H1 (cell line): ENCODE measurements at regions not wholly inside any gene's neighbourhood (a gene's known extent, or its start where the extent isn't known, plus 50 kb on each side); places are given as distances from the start of the nearest gene placed in this dataset.

Source experiments
- CTCF ChIA-PET: fragments of 300-600 bp; sonication (Branson Sonifier 250); formaldehyde crosslinking; loops from one replicate; lab custom pipeline; 2021; ENCODE audit not compliant: partially characterized antibody; lab: Charles Lee
- POLR2A ChIA-PET: fragments of 300-600 bp; sonication (Branson Sonifier 250); formaldehyde crosslinking; loops from one replicate; lab custom pipeline; 2021; ENCODE audit warnings: inconsistent platforms; ENCODE audit not compliant: partially characterized antibody; lab: Charles Lee
- DNase-seq, 2 experiments: peaks; one replicate each; pipeline versions ENCODE4 v3.0.0 to v3.0.0-alpha.2; 2010 to 2022; ENCODE audit warnings: low spot score in 2 of 2, low read depth in 1 of 2, mixed read lengths in 1 of 2
- FAIRE-seq: peaks from 2 replicates; lab custom pipeline; 2011; peaks lifted over from hg19 to GRCh38; lab: Jason Lieb, UNC
- H2AFZ ChIP-seq: 2 replicates; pipeline ENCODE4 v1.8.1; 2012; ENCODE audit warnings: low read length, inconsistent platforms
- H2AK5ac ChIP-seq: 2 replicates; pipeline ENCODE4 v1.6.1; 2013; ENCODE audit warnings: low read depth, low read length
- H2BK120ac ChIP-seq: replicated peaks from 2 replicates; pipeline ENCODE3; 2013; ENCODE audit warnings: low read depth, low read length, inconsistent platforms
- H2BK12ac ChIP-seq: 2 replicates; pipeline ENCODE4 v1.6.1; 2013; ENCODE audit warnings: low read depth, low read length
- H2BK15ac ChIP-seq: 2 replicates; pipeline ENCODE4 v1.6.1; 2013; ENCODE audit warnings: low read length
- H2BK20ac ChIP-seq: 2 replicates; pipeline ENCODE4 v1.6.1; 2013; ENCODE audit warnings: low read length
- H2BK5ac ChIP-seq: 2 replicates; pipeline ENCODE4 v1.6.1; 2013; ENCODE audit warnings: low read depth, low read length
- H3K14ac ChIP-seq: 2 replicates; pipeline ENCODE4 v1.6.1; 2013; ENCODE audit warnings: inconsistent platforms; ENCODE audit not compliant: insufficient read length
- H3K18ac ChIP-seq: 2 replicates; pipeline ENCODE4 v1.6.1; 2013; ENCODE audit warnings: low read length; ENCODE audit errors: extremely low read depth
- H3K23ac ChIP-seq: 2 replicates; pipeline ENCODE4 v1.6.1; 2013; ENCODE audit warnings: inconsistent platforms; ENCODE audit not compliant: insufficient read length
- H3K23me2 ChIP-seq: 2 replicates; pipeline ENCODE4 v1.6.1; 2013; ENCODE audit warnings: low read depth, low read length
- H3K27ac ChIP-seq: 2 replicates; pipeline ENCODE4 v1.6.1; 2011; ENCODE audit warnings: low read depth, low read length, inconsistent platforms
- H3K27me3 ChIP-seq, 4 experiments: replicated peaks in 1 of 4; 1 replicate in 1 of 4; 2 replicates in 3 of 4; pipeline versions ENCODE4 v1.6.1 to v1.8.1; 2011 to 2013; ENCODE audit warnings: low read length in 3 of 4, mild to moderate bottlenecking in 3 of 4, inconsistent platforms in 2 of 4, mixed read lengths in 2 of 4, moderate library complexity in 1 of 4; ENCODE audit not compliant: control insufficient read depth in 3 of 4, insufficient read depth in 3 of 4; ENCODE audit errors: extremely low read depth in 1 of 4
- H3K36me3 ChIP-seq, 4 experiments: 2 replicates each; pipeline versions ENCODE4 v1.6.1 to v1.8.1; 2011 to 2013; ENCODE audit warnings: mild to moderate bottlenecking in 4 of 4, low read length in 3 of 4, moderate library complexity in 2 of 4, control low read depth in 1 of 4, inconsistent platforms in 1 of 4; ENCODE audit not compliant: insufficient read depth in 4 of 4, control insufficient read depth in 2 of 4
- H3K4ac ChIP-seq: replicated peaks from 2 replicates; pipeline ENCODE3; 2013; ENCODE audit warnings: low read length, low read depth, mixed read lengths, inconsistent platforms; ENCODE audit not compliant: insufficient read length
- H3K4me1 ChIP-seq, 4 experiments: replicated peaks in 1 of 4; 1 replicate in 1 of 4; 2 replicates in 3 of 4; pipeline versions ENCODE4 v1.6.1 to v1.8.1; 2011 to 2013; ENCODE audit warnings: low read length in 3 of 4, inconsistent platforms in 2 of 4, mixed read lengths in 1 of 4; ENCODE audit not compliant: insufficient read depth in 4 of 4, control insufficient read depth in 3 of 4
- H3K4me2 ChIP-seq, 2 experiments: 2 replicates each; pipeline versions ENCODE4 v1.6.1 to v1.8.1; 2011 to 2013; ENCODE audit warnings: low read depth in 2 of 2, low read length in 2 of 2, control low read depth in 1 of 2, inconsistent platforms in 1 of 2, mild to moderate bottlenecking in 1 of 2; ENCODE audit not compliant: insufficient read depth in 1 of 2
- H3K4me3 ChIP-seq, 4 experiments: fragments of 200-600, 300-600 bp in 1 of 4; sonication (generic), shearing (Covaris generic), sonication (Bioruptor Twin) in 1 of 4; 2 replicates each; pipeline versions ENCODE4 v1.5.1 to v1.8.1; 2011 to 2016; ENCODE audit warnings: low read length in 4 of 4, low read depth in 3 of 4, control low read depth in 2 of 4, inconsistent platforms in 2 of 4, mild to moderate bottlenecking in 2 of 4, mixed read lengths in 1 of 4, moderate library complexity in 1 of 4; ENCODE audit not compliant: insufficient read depth in 2 of 4; ENCODE audit errors: extremely low read depth in 1 of 4
- H3K56ac ChIP-seq: replicated peaks from 2 replicates; pipeline ENCODE3; 2013; ENCODE audit warnings: low read depth, mild to moderate bottlenecking, mixed read lengths, low read length, inconsistent platforms; ENCODE audit not compliant: insufficient read length
- H3K79me1 ChIP-seq: 2 replicates; pipeline ENCODE4 v1.6.1; 2013; ENCODE audit warnings: low read depth, low read length, control low read depth
- H3K79me2 ChIP-seq, 2 experiments: 2 replicates each; pipeline versions ENCODE4 v1.6.1 to v1.8.1; 2012 to 2013; ENCODE audit warnings: low read length in 2 of 2, mild to moderate bottlenecking in 2 of 2, inconsistent platforms in 1 of 2; ENCODE audit not compliant: insufficient read depth in 2 of 2, control insufficient read depth in 1 of 2
- H3K9ac ChIP-seq, 4 experiments: replicated peaks in 1 of 4; 1 replicate in 1 of 4; 2 replicates in 3 of 4; pipeline versions ENCODE4 v1.6.1 to v1.8.1; 2011 to 2013; ENCODE audit warnings: low read depth in 3 of 4, low read length in 3 of 4, control low read depth in 2 of 4, mild to moderate bottlenecking in 2 of 4, moderate library complexity in 2 of 4, inconsistent platforms in 1 of 4; ENCODE audit errors: extremely low read depth in 1 of 4
- H3K9me3 ChIP-seq, 2 experiments: 2 replicates each; pipeline versions ENCODE4 v1.6.1 to v1.8.1; 2012 to 2013; ENCODE audit warnings: mild to moderate bottlenecking in 2 of 2, moderate library complexity in 2 of 2, control low read depth in 1 of 2, inconsistent platforms in 1 of 2, low read depth in 1 of 2, low read length in 1 of 2, mixed read lengths in 1 of 2; ENCODE audit not compliant: insufficient read depth in 2 of 2
- H4K20me1 ChIP-seq, 2 experiments: replicated peaks in 1 of 2; 2 replicates each; pipeline versions ENCODE3 to v1.8.1; 2011 to 2013; ENCODE audit warnings: inconsistent platforms in 2 of 2, low read length in 2 of 2, mild to moderate bottlenecking in 1 of 2; ENCODE audit not compliant: insufficient read depth in 2 of 2, control insufficient read depth in 1 of 2
- H4K5ac ChIP-seq: 2 replicates; pipeline ENCODE4 v1.6.1; 2013; ENCODE audit warnings: low read length, low read depth, mixed read lengths, inconsistent platforms; ENCODE audit not compliant: insufficient read length
- H4K8ac ChIP-seq: 2 replicates; pipeline ENCODE4 v1.8.0; 2013; ENCODE audit warnings: mild to moderate bottlenecking, moderate library complexity, low read length, inconsistent platforms; ENCODE audit not compliant: insufficient read depth; ENCODE audit errors: extremely low read depth
- H4K91ac ChIP-seq: replicated peaks from 2 replicates; pipeline ENCODE3; 2013; ENCODE audit warnings: low read length, mixed read lengths, inconsistent platforms; ENCODE audit not compliant: insufficient read length
- CTCF ChIP-seq, 3 experiments: IDR thresholded peaks; 1 replicate in 2 of 3; 2 replicates in 1 of 3; pipeline versions ENCODE4 v1.5.1 to v1.6.1; 2011; ENCODE audit warnings: low read length in 3 of 3, mild to moderate bottlenecking in 3 of 3, inconsistent platforms in 2 of 3, low read depth in 1 of 3, moderate library complexity in 1 of 3; ENCODE audit not compliant: insufficient read depth in 1 of 3; ENCODE audit errors: control extremely low read depth in 1 of 3
- FOSL1 ChIP-seq: IDR thresholded peaks from 2 replicates; pipeline ENCODE4 v1.6.1; 2011; ENCODE audit warnings: mild to moderate bottlenecking, low read depth, low read length, moderate library complexity; ENCODE audit not compliant: insufficient read depth
- JUN ChIP-seq: IDR thresholded peaks from 2 replicates; pipeline ENCODE4 v1.6.1; 2011; ENCODE audit warnings: low read depth, mild to moderate bottlenecking, improper control_type of control experiment, low read length
- TBP ChIP-seq: IDR thresholded peaks from 2 replicates; pipeline ENCODE4 v1.6.1; 2011; ENCODE audit warnings: low read depth, low read length, improper control_type of control experiment
- whole genome bisulfite sequencing, 2 experiments: shearing (Covaris generic) in 1 of 2; methylation state at CpG; one replicate each; pipeline versions ENCODE4 v1.1.6 to v1.1.7; 2013 to 2015; ENCODE audit warnings: low lambda C conversion rate in 2 of 2, mixed read lengths in 2 of 2, inconsistent platforms in 1 of 2, low coverage in 1 of 2, missing lambda C conversion rate in 1 of 2; ENCODE audit not compliant: insufficient replicate concordance in 2 of 2, insufficient coverage in 1 of 2, insufficient read length in 1 of 2; ENCODE audit errors: extremely low coverage in 1 of 2, missing lambda C conversion rate in 1 of 2; 5-methylcytosine and 5-hydroxymethylcytosine counted together
- TF ChIP-seq, protein P1 (sequence below): IDR thresholded peaks from 2 replicates; pipeline ENCODE4 v1.6.1; 2011; ENCODE audit warnings: low read length, improper control_type of control experiment

GRCh38 chr11:23555085-23555484 is 694.8 kb upstream of the CCDC179 start:
- Histone ChIP-seq H3K79me2 (no peaks in the 10 kb centered on the region), H3K4me1 (no peaks in the 10 kb centered on the region), H3K27ac (no peak overlapping the region), H2AK5ac (no peak overlapping the region), H3K4me2 (no peak overlapping the region), H3K4ac (no peak overlapping the region), H3K9ac (no peak overlapping the region), H4K20me1 (no peaks in the 10 kb centered on the region), H3K79me1 (no peaks in the 10 kb centered on the region), H4K5ac (no peak overlapping the region), H3K56ac (no peak overlapping the region), H2BK12ac (no peak overlapping the region), H4K8ac (no peak overlapping the region), H2BK120ac (no peak overlapping the region), H2BK20ac (no peak overlapping the region), H3K27me3 (peaks cover 0 to 1% (median 0%) of the 10 kb centered on the region in 4 experiments; a peak in 1 of 7 replicates), H3K36me3 (no peaks in the 10 kb centered on the region), H2AFZ (no peak overlapping the region), H2BK5ac (no peak overlapping the region), H3K9me3 (no peaks in the 10 kb centered on the region), H3K23ac (no peak overlapping the region), H3K14ac (no peak overlapping the region), H3K23me2 (no peaks in the 10 kb centered on the region), H2BK15ac (no peak overlapping the region), H3K4me3 (no peak overlapping the region), H4K91ac (no peak overlapping the region), H3K18ac (no peak overlapping the region)
- POLR2A ChIA-PET = no interaction called here
- 80% methylated on average over 1 of the region's 1 CpG; no CpG with 5 or more reads in 1 of the 2 experiments for WGBS, 2 experiments
- FAIRE-seq (no peak), DNase-seq (no peak)
- CTCF ChIA-PET = interaction anchor here (1.1 to 1.7 kb wide), 2 partner anchors 441 to 533 kb away, joined by 3 to 7 read pairs; no protein-coding TSS in a partner anchor
- TF ChIP-seq, protein P1, sequence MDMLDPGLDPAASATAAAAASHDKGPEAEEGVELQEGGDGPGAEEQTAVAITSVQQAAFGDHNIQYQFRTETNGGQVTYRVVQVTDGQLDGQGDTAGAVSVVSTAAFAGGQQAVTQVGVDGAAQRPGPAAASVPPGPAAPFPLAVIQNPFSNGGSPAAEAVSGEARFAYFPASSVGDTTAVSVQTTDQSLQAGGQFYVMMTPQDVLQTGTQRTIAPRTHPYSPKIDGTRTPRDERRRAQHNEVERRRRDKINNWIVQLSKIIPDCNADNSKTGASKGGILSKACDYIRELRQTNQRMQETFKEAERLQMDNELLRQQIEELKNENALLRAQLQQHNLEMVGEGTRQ = no peak
- no peak for TF ChIP-seq FOSL1
- no peak for TF ChIP-seq TBP
- TF ChIP-seq JUN = no peak
- no peak for TF ChIP-seq CTCF (IDR thresholded peaks at IDR 0.05; ENCODE audit: control extremely low read depth in 1 of 3, insufficient read depth in 1 of 3, low read depth in 1 of 3, low read length in 3 of 3)
